KMS-11 (cell line): ENCODE measurements at regions not wholly inside any gene's neighbourhood (a gene's known extent, or its start where the extent isn't known, plus 50 kb on each side); places are given as distances from the start of the nearest gene placed in this dataset.

ENCODE experiments used
- H2AFZ ChIP-seq: fragments of 200-600 bp; sonication (generic); 2 replicates; pipeline ENCODE4 v1.6.1; 2016; ENCODE audit warnings: antibody characterized with exemption, mixed run types, low read depth
- H3K27ac ChIP-seq: fragments of 200-600 bp; sonication (generic); 2 replicates; pipeline ENCODE4 v1.6.1; 2016; ENCODE audit warnings: mild to moderate bottlenecking, mixed run types
- H3K27me3 ChIP-seq: fragments of 200-600 bp; sonication (generic); 2 replicates; pipeline ENCODE4 v1.6.1; 2017; ENCODE audit warnings: mild to moderate bottlenecking, low read depth, mixed run types, moderate library complexity; ENCODE audit not compliant: insufficient read depth
- H3K36me3 ChIP-seq: fragments of 200-600 bp; sonication (generic); 2 replicates; pipeline ENCODE4 v1.6.1; 2017; ENCODE audit warnings: mild to moderate bottlenecking, mixed run types; ENCODE audit not compliant: insufficient read depth
- H3K4me1 ChIP-seq: fragments of 200-600 bp; sonication (generic); 2 replicates; pipeline ENCODE4 v1.6.1; 2016; ENCODE audit warnings: mild to moderate bottlenecking, low read depth, mixed run types; ENCODE audit not compliant: poor library complexity, severe bottlenecking
- H3K4me2 ChIP-seq: fragments of 200-600 bp; sonication (generic); 2 replicates; pipeline ENCODE4 v1.7.0; 2016; ENCODE audit warnings: mild to moderate bottlenecking, mixed run types
- H3K4me3 ChIP-seq: fragments of 200-600 bp; sonication (generic); IDR thresholded peaks from 2 replicates; pipeline ENCODE4 v1.6.1; 2017; ENCODE audit warnings: low read depth, low read length, mixed read lengths; ENCODE audit not compliant: insufficient read depth
- H3K79me2 ChIP-seq: fragments of 200-600 bp; sonication (generic); 2 replicates; pipeline ENCODE4 v1.6.1; 2016; ENCODE audit warnings: low read depth, mixed run types; ENCODE audit not compliant: insufficient read depth
- H3K9ac ChIP-seq: fragments of 200-600 bp; sonication (generic); 2 replicates; pipeline ENCODE4 v1.6.1; 2016; ENCODE audit warnings: mild to moderate bottlenecking, mixed run types
- H4K20me1 ChIP-seq: fragments of 200-600 bp; sonication (generic); 2 replicates; pipeline ENCODE4 v1.6.1; 2016; ENCODE audit warnings: mild to moderate bottlenecking, mixed run types; ENCODE audit not compliant: insufficient read depth
- TF ChIP-seq, protein P1 (sequence below): fragments of 200-600 bp; sonication (generic); conservative IDR thresholded peaks from 2 replicates; pipeline ENCODE4 v1.6.1; 2017; ENCODE audit warnings: low read depth, mild to moderate bottlenecking, antibody characterized with exemption, low read length, moderate library complexity, mixed read lengths

DNA sequence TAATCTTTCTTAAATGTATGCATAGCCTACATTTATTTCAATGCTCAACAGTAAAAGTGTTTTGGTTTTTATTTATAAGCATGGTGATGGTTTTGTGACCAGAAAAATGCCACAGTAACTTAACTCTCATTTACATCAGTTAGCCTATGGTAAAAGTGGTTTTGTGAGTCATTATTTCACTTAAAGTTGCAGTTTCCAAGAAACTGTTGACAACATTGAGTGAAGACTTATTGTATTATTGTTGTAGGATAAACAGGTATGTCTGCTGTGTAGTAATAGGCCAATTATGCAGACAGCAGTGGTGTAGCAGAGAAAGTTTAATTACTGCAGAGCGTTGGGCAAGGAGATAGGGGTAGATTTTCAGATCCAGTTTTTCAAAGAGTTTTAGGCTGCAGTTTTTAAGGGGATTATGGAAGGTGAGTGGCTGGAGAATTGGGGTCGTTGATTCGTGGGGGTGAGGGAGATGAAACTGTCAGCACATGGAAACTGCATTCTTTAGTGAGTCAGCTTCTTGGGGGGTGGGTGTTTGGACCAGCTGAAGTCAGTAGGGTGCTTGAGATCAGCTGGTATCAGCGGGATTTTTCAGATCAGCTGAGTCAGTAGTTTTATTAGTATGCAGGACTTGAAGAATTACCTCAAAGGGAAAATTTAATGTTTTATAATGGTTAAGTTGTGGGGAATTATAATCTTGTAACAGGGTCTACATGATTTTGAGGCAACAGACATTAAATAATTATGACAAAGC is 168.7 kb upstream of the FMN2 start:
- H3K36me3 ChIP-seq: no peaks in the 10 kb centered on the region
- H3K9ac ChIP-seq: no peak overlapping the region
- H3K79me2 ChIP-seq: no peaks in the 10 kb centered on the region
- TF ChIP-seq, protein P1, sequence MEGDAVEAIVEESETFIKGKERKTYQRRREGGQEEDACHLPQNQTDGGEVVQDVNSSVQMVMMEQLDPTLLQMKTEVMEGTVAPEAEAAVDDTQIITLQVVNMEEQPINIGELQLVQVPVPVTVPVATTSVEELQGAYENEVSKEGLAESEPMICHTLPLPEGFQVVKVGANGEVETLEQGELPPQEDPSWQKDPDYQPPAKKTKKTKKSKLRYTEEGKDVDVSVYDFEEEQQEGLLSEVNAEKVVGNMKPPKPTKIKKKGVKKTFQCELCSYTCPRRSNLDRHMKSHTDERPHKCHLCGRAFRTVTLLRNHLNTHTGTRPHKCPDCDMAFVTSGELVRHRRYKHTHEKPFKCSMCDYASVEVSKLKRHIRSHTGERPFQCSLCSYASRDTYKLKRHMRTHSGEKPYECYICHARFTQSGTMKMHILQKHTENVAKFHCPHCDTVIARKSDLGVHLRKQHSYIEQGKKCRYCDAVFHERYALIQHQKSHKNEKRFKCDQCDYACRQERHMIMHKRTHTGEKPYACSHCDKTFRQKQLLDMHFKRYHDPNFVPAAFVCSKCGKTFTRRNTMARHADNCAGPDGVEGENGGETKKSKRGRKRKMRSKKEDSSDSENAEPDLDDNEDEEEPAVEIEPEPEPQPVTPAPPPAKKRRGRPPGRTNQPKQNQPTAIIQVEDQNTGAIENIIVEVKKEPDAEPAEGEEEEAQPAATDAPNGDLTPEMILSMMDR: no peak
- no peak overlapping the region for H3K4me3 ChIP-seq
- no peak overlapping the region for H2AFZ ChIP-seq
- no peaks in the 10 kb centered on the region for H3K27me3 ChIP-seq
- H3K4me2 ChIP-seq: no peak overlapping the region; the same call in 1 of the 2 replicates
- H3K4me1 ChIP-seq: peaks cover 28% of the 10 kb centered on the region
- H3K27ac ChIP-seq: 0 out of 2 replicates have a peak overlapping the region, but pooled peaks have one; percentile 10
- H4K20me1 ChIP-seq: no peaks in the 10 kb centered on the region; the same call in 1 of the 2 replicates

DNA sequence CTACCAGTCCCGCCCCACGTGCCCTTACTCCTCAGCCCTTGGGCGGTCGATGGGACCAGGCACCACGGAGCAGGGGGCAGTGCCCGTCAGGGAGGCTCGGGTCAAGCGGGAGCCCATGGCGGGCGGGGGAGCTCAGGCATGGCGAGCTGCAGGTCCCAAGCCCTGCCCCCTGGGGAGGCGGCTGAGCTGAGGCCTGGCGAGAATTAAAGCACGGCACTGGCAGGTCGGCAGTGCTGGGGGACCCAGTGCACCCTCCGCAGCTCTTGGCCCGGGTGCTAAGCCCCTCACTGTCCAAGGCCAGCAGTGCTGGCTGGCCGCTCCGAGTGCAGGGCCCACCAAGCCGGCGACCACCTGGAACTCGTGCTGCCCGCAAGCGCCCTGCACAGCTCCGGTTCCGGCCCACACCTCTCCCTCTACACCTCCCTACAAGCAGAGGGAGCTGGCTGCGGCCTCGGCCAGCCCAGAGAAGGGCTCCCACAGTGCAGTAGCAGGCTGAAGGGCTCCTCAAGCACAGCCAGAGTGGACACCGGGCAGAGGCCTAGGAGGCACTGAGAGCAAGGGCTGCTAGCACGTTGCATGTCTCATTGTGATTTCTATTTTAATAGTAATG is 166.8 kb upstream of the FMN2 start:
- H3K9ac ChIP-seq: no peak overlapping the region
- no peak overlapping the region for H3K27ac ChIP-seq
- H3K79me2 ChIP-seq: no peaks in the 10 kb centered on the region
- H3K4me3 ChIP-seq: no peak overlapping the region
- H3K27me3 ChIP-seq: no peaks in the 10 kb centered on the region
- no peaks in the 10 kb centered on the region for H3K36me3 ChIP-seq
- TF ChIP-seq, protein P1: no peak
- H3K4me1 ChIP-seq: peaks cover 17% of the 10 kb centered on the region
- H2AFZ ChIP-seq: no peak overlapping the region
- H4K20me1 ChIP-seq: no peaks in the 10 kb centered on the region; the same call in 1 of the 2 replicates
- no peak overlapping the region for H3K4me2 ChIP-seq

DNA sequence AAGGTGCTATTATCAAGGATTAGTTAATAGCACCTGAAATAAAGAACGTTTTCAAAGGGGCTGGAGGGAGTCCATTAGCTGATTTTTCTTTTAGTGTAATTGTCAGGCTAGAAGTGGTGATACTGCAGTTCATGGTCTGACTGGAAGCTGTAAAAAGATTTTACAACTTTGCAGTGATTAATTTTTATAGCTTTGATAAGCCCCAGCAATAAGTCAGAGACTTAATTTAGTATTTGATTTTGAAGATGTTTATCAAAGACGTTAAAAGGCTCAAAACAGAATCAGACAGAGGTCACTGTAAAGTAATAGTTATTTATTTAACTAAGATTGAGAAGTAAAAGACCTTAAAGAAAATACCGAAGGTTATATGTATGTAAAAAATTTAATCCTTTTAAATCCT is 165.5 kb upstream of the FMN2 start:
- H3K27me3 ChIP-seq: no peaks in the 10 kb centered on the region
- H3K9ac ChIP-seq: no peak overlapping the region
- H3K27ac ChIP-seq: no peak overlapping the region
- H2AFZ ChIP-seq: no peak overlapping the region
- TF ChIP-seq, protein P1: no peak
- H4K20me1 ChIP-seq: no peaks in the 10 kb centered on the region; the same call in 1 of the 2 replicates
- no peaks in the 10 kb centered on the region for H3K36me3 ChIP-seq
- H3K4me1 ChIP-seq: peaks cover 24% of the 10 kb centered on the region
- H3K4me3 ChIP-seq: no peak overlapping the region
- no peaks in the 10 kb centered on the region for H3K79me2 ChIP-seq
- no peak overlapping the region for H3K4me2 ChIP-seq

DNA sequence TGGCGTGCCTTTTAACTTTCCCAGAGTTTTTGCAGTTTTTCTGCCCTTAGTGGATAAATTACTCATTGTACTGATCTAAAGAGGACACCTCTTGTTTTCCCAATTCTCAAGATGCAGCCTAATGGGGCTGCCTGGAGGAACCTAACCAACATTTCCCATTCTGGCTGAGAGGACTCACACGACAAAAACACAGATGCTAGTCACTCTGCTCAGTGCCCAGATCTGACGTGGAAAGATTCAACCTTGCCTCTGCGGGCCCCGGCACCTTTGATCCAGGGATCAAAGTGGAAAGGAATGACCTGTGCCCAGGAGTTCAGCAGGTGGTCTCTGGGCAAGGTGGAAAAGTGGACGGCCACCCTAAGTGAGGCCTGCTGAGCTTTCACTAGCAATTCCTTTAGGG is 162.4 kb upstream of the FMN2 start:
- H3K4me3 ChIP-seq: no peak overlapping the region
- H3K4me2 ChIP-seq: no peak overlapping the region
- no peak overlapping the region for H3K27ac ChIP-seq
- H3K27me3 ChIP-seq: no peaks in the 10 kb centered on the region
- H3K9ac ChIP-seq: no peak overlapping the region
- H3K79me2 ChIP-seq: no peaks in the 10 kb centered on the region
- H4K20me1 ChIP-seq: no peaks in the 10 kb centered on the region; the same call in 1 of the 2 replicates
- TF ChIP-seq, protein P1: no peak
- no peaks in the 10 kb centered on the region for H3K36me3 ChIP-seq
- peaks cover 9% of the 10 kb centered on the region for H3K4me1 ChIP-seq
- H2AFZ ChIP-seq: no peak overlapping the region
